ENCODE measurements at regions not wholly inside any gene's neighbourhood (a gene's known extent, or its start where the extent isn't known, plus 50 kb on each side); places are given as distances from the start of the nearest gene placed in this dataset.

DNA sequence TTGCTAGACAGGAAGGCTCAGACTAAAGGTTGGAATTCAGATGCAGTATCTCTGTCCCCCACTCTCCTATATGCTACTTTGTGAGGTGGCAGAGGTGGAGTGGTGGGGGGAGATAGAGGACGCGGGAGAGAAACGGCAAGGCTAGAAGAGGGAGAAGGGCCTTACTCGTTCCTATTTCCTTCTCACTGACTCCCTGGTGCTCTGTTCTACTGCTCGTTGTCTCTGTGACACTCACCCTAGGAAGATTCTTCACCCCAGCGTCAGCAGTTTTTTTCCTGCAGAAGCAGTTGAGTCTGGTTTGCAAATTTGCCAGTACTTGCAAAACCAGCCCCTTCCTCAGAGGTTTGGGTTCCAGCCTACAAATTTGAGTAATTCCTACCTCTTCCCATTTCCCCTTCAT is 801.1 kb upstream of the SLC35B3 start:
- no peak for FAIRE-seq
- in situ Hi-C loops (cut with HindIII; ENCODE audit: extremely low pct_ligation_motif_present, low pct_unique_long_range_greater_than_20kb): no loop called here
- POLR2A ChIA-PET: no interaction called here

DNA sequence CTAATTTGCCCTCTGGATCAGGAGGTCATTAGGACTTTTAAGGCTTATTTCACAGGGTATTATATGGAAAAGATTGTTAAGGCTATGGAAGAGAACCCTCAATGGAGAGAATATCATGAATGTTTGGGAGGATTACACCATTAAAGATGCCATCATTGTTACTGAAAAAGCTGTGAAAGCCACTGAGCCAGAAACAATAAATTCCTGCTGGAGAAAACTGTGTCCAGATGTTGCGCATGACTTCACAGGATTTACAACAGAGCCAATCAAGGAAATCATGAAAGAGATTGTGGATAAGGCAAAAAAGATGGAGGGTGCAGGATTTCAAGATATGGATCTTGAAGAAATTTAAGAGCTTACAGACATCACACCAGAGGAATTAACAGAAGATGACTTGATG is 798.3 kb upstream of the SLC35B3 start:
- DNase-seq (ENCODE audit: low spot score) (no peak), FAIRE-seq (no peak), ATAC-seq (no peak)
- Histone ChIP-seq H3K79me2 (ENCODE audit: insufficient read depth, low read length) (no peaks in the 10 kb centered on the region), H4K20me1 (ENCODE audit: insufficient read depth, low read length) (no peaks in the 10 kb centered on the region), H3K9ac (ENCODE audit: insufficient read depth, low read depth, low read length) (no peak overlapping the region), H3K27me3 (ENCODE audit: control insufficient read depth in 1 of 2, insufficient read depth in 2 of 2, low read length in 2 of 2) (no peaks in the 10 kb centered on the region), H3K4me2 (ENCODE audit: low read depth, low read length) (no peak overlapping the region), H3K27ac (ENCODE audit: extremely low read length, insufficient read depth, low read length) (no peak overlapping the region), H3K4me3 (replicated peaks in 1 of 3; ENCODE audit: insufficient read depth in 1 of 3, low read depth in 2 of 3, low read length in 3 of 3) (no peak overlapping the region), H2AFZ (ENCODE audit: low read length) (no peak overlapping the region), H3K4me1 (ENCODE audit: insufficient read depth, low read length) (no peaks in the 10 kb centered on the region), H3K36me3 (replicated peaks in 1 of 2; ENCODE audit: control insufficient read depth in 1 of 2, insufficient read depth in 2 of 2, low read length in 2 of 2) (no peaks in the 10 kb centered on the region), H3K9me3 (ENCODE audit: low read length) (peaks cover 28% of the 10 kb centered on the region; the same call in 1 of the 2 replicates)
- in situ Hi-C loops (cut with HindIII; ENCODE audit: extremely low pct_ligation_motif_present, low pct_unique_long_range_greater_than_20kb): no loop called here
- no TSS peak for BruUV-seq (replicated peaks)
- TF ChIP-seq ZNF737 (CRISPR knock-in tag; IDR thresholded peaks at IDR 0.05; ENCODE audit: borderline replicate concordance) (no peak), ZSCAN12 (CRISPR knock-in tag; IDR thresholded peaks at IDR 0.05) (no peak), SYNCRIP (IDR thresholded peaks at IDR 0.05; ENCODE audit: insufficient read depth, low read depth, low read length) (no peak), ZNF343 (CRISPR knock-in tag; IDR thresholded peaks at IDR 0.05) (no peak), ATF7 (IDR thresholded peaks at IDR 0.05) (no peak), ATF7 (CRISPR knock-in tag; IDR thresholded peaks at IDR 0.05) (no peak)
- CTCF ChIA-PET (ENCODE audit: low intra/inter-chr PET ratio, low total read pairs): no interaction called here
- intact Hi-C loops (cut with micrococcal nuclease; ENCODE audit: unreplicated experiment): no loop called here
- POLR2A ChIA-PET: no interaction called here
- WGBS (ENCODE audit: low lambda C conversion rate): 68% methylated on average over 1 of the region's 1 CpG

More for the DNA sequence above, 801.1 kb upstream of the SLC35B3 start:
- Histone ChIP-seq H3K9me3 (ENCODE audit: low read length) (peaks cover 20% of the 10 kb centered on the region; the same call in 1 of the 2 replicates), H3K79me2 (ENCODE audit: insufficient read depth, low read length) (no peaks in the 10 kb centered on the region), H3K27me3 (ENCODE audit: control insufficient read depth in 1 of 2, insufficient read depth in 2 of 2, low read length in 2 of 2) (no peaks in the 10 kb centered on the region), H3K4me2 (ENCODE audit: low read depth, low read length) (no peak overlapping the region), H2AFZ (ENCODE audit: low read length) (no peak overlapping the region), H3K4me3 (replicated peaks in 1 of 3; ENCODE audit: insufficient read depth in 1 of 3, low read depth in 2 of 3, low read length in 3 of 3) (no peak overlapping the region), H3K36me3 (replicated peaks in 1 of 2; ENCODE audit: control insufficient read depth in 1 of 2, insufficient read depth in 2 of 2, low read length in 2 of 2) (no peaks in the 10 kb centered on the region), H4K20me1 (ENCODE audit: insufficient read depth, low read length) (no peaks in the 10 kb centered on the region), H3K9ac (ENCODE audit: insufficient read depth, low read depth, low read length) (no peak overlapping the region), H3K4me1 (ENCODE audit: insufficient read depth, low read length) (no peaks in the 10 kb centered on the region), H3K27ac (ENCODE audit: extremely low read length, insufficient read depth, low read length) (no peak overlapping the region)
- intact Hi-C loops (cut with micrococcal nuclease; ENCODE audit: unreplicated experiment): no loop called here
- ATAC-seq: no peak
- CTCF ChIA-PET (ENCODE audit: low intra/inter-chr PET ratio, low total read pairs): no interaction called here
- TF ChIP-seq AGO2 (optimal IDR thresholded peaks at IDR 0.05; ENCODE audit: low read depth, low read length) (no peak), ZNF121 (CRISPR knock-in tag; IDR thresholded peaks at IDR 0.05) (no peak), MAFK (conservative IDR thresholded peaks at IDR 0.05 in 1 of 2, IDR thresholded peaks at IDR 0.05 in 1 of 2; ENCODE audit: low read length in 2 of 2) (0 out of 4 replicates have a peak, but pooled peaks of 1 of the 2 experiments have one; percentile 6), HHEX (CRISPR knock-in tag; IDR thresholded peaks at IDR 0.05) (no peak), KAT2B (IDR thresholded peaks at IDR 0.05; ENCODE audit: borderline replicate concordance, low read depth, low read length) (no peak), MED1 (CRISPR knock-in tag; IDR thresholded peaks at IDR 0.05) (no peak), PAWR (CRISPR knock-in tag; IDR thresholded peaks at IDR 0.05; ENCODE audit: borderline replicate concordance) (no peak), ZNF672 (CRISPR knock-in tag; IDR thresholded peaks at IDR 0.05) (no peak)
- WGBS (ENCODE audit: low lambda C conversion rate): 17% methylated on average over 6 of the region's 6 CpGs
- BruUV-seq (replicated peaks): no TSS peak
- no peak for DNase-seq (ENCODE audit: low spot score)

Measured in HepG2 (cell line).